ENCODE measurements at regions not wholly inside any gene's neighbourhood (a gene's known extent, or its start where the extent isn't known, plus 50 kb on each side); places are given as distances from the start of the nearest gene placed in this dataset.

DNA sequence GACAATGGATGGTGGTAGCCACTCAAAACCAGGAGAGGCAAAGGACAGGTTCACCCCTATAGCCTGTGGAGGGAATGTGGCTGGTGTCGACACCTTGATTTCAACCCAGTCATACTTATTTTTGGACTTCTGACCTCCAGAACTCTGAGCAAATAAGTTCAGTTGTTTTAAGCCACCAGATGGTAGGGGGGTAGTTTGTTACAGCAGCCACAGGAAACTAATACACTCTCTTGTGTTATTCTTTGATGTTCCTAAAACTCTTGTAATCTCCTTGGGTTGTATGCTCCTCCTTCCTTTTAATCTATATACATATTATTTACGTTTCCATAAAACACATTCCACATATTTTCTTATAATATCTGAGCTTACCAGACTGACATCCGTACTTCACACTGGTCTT lies 65.9 kb downstream of the ZBTB18 start:
- TF ChIP-seq, protein P1, sequence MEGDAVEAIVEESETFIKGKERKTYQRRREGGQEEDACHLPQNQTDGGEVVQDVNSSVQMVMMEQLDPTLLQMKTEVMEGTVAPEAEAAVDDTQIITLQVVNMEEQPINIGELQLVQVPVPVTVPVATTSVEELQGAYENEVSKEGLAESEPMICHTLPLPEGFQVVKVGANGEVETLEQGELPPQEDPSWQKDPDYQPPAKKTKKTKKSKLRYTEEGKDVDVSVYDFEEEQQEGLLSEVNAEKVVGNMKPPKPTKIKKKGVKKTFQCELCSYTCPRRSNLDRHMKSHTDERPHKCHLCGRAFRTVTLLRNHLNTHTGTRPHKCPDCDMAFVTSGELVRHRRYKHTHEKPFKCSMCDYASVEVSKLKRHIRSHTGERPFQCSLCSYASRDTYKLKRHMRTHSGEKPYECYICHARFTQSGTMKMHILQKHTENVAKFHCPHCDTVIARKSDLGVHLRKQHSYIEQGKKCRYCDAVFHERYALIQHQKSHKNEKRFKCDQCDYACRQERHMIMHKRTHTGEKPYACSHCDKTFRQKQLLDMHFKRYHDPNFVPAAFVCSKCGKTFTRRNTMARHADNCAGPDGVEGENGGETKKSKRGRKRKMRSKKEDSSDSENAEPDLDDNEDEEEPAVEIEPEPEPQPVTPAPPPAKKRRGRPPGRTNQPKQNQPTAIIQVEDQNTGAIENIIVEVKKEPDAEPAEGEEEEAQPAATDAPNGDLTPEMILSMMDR (IDR thresholded peaks at IDR 0.05) = no peak
- no peak for TF ChIP-seq POLR2A (IDR thresholded peaks at IDR 0.05)
- TF ChIP-seq EP300 (IDR thresholded peaks at IDR 0.05) = no peak
- no peak for TF ChIP-seq POLR2AphosphoS5 (IDR thresholded peaks at IDR 0.05)

Data from stomach (tissue), 4 donors.